OCI-M1 (cell line): ENCODE measurements at regions not wholly inside any gene's neighbourhood (a gene's known extent, or its start where the extent isn't known, plus 50 kb on each side); places are given as distances from the start of the nearest gene placed in this dataset.

Experiments used
- DNase-seq: peaks from one replicate; lab custom pipeline; 2025; lab: John Stamatoyannopoulos, UW

GRCh38 chr6:14664112-14664601, 546.6 kb downstream of the CD83 start:
- DNase-seq, result peak; percentile 41

GRCh38 chr6:14664621-14665315, 547.2 kb downstream of the CD83 start:
- DNase-seq, result no peak

GRCh38 chr6:14665827-14666724, 548.5 kb downstream of the CD83 start:
- DNase-seq, result no peak

GRCh38 chr6:14670806-14671205, 553.2 kb downstream of the CD83 start:
- no peak for DNase-seq

GRCh38 chr6:14671261-14671681, 553.7 kb downstream of the CD83 start:
- DNase-seq, result no peak

GRCh38 chr6:14671937-14672336, 554.4 kb downstream of the CD83 start:
- no peak for DNase-seq

GRCh38 chr6:14673201-14673600, 555.6 kb downstream of the CD83 start:
- DNase-seq, result no peak

- no peak for DNase-seq
These were observed 556.9 kb downstream of the CD83 start for GRCh38 chr6:14674458-14674857.

GRCh38 chr6:14674867-14675648, 557.5 kb downstream of the CD83 start:
- DNase-seq, result no peak

GRCh38 chr6:14676064-14676463, 558.5 kb downstream of the CD83 start:
- no peak for DNase-seq

- no peak for DNase-seq
These were observed 559.6 kb downstream of the CD83 start for GRCh38 chr6:14676977-14677781.

- DNase-seq, result peak; percentile 70
These were observed 564.0 kb upstream of the JARID2 start for GRCh38 chr6:14681699-14682487.

- DNase-seq, result no peak
These were observed 563.1 kb upstream of the JARID2 start for GRCh38 chr6:14682812-14683211.

- no peak for DNase-seq
These were observed 556.2 kb upstream of the JARID2 start for GRCh38 chr6:14689639-14690038.

GRCh38 chr6:14690120-14691056, 555.5 kb upstream of the JARID2 start:
- DNase-seq, result no peak

GRCh38 chr6:14692208-14692607, 553.7 kb upstream of the JARID2 start:
- no peak for DNase-seq

- no peak for DNase-seq
These were observed 552.3 kb upstream of the JARID2 start for GRCh38 chr6:14693301-14694192.

- no peak for DNase-seq
These were observed 551.6 kb upstream of the JARID2 start for GRCh38 chr6:14694308-14694707.
